GM23248 (cell line): ENCODE measurements at regions not wholly inside any gene's neighbourhood (a gene's known extent, or its start where the extent isn't known, plus 50 kb on each side); places are given as distances from the start of the nearest gene placed in this dataset.

Experiments used
- DNase-seq: peaks from one replicate; pipeline ENCODE4 v3.0.0-alpha.2; 2015
- H2AFZ ChIP-seq: fragments of 200-600 bp; sonication (generic); 2 replicates; pipeline ENCODE4 v1.6.1; 2016; ENCODE audit warnings: antibody characterized with exemption
- H3F3A ChIP-seq: fragments of 200-600 bp; sonication (generic); 2 replicates; pipeline ENCODE4 v1.6.1; 2016; ENCODE audit warnings: mild to moderate bottlenecking, antibody characterized with exemption, mixed run types; ENCODE audit not compliant: insufficient read depth
- H3K27ac ChIP-seq: fragments of 200-600 bp; sonication (generic); 2 replicates; pipeline ENCODE4 v1.5.1; 2016; ENCODE audit warnings: mild to moderate bottlenecking
- H3K27me3 ChIP-seq: fragments of 200-600 bp; sonication (generic); replicated peaks from 2 replicates; pipeline ENCODE4 v1.6.1; 2016; ENCODE audit warnings: mild to moderate bottlenecking; ENCODE audit not compliant: insufficient read depth
- H3K36me3 ChIP-seq: fragments of 200-600 bp; sonication (generic); 2 replicates; pipeline ENCODE4 v1.6.1; 2016; ENCODE audit warnings: low read depth, mild to moderate bottlenecking
- H3K4me1 ChIP-seq: fragments of 200-600 bp; sonication (generic); 2 replicates; pipeline ENCODE4 v1.6.1; 2016; ENCODE audit warnings: mild to moderate bottlenecking; ENCODE audit not compliant: insufficient read depth
- H3K4me2 ChIP-seq: fragments of 200-600 bp; sonication (generic); one replicate; pipeline ENCODE4 v1.6.1; 2016; ENCODE audit warnings: mild to moderate bottlenecking; ENCODE audit not compliant: unreplicated experiment
- H3K4me3 ChIP-seq: fragments of 200-600 bp; sonication (generic); 2 replicates; pipeline ENCODE4 v1.5.1; 2016; ENCODE audit warnings: mild to moderate bottlenecking
- H3K79me2 ChIP-seq: fragments of 200-600 bp; sonication (generic); 2 replicates; pipeline ENCODE4 v1.6.1; 2016; ENCODE audit warnings: mild to moderate bottlenecking; ENCODE audit not compliant: insufficient read depth
- H3K9ac ChIP-seq: fragments of 200-600 bp; sonication (generic); 2 replicates; pipeline ENCODE4 v1.6.1; 2016; ENCODE audit warnings: mild to moderate bottlenecking
- H3K9me2 ChIP-seq: fragments of 200-600 bp; sonication (generic); 2 replicates; pipeline ENCODE4 v1.6.1; 2016; ENCODE audit warnings: mixed run types, mild to moderate bottlenecking, moderate library complexity; ENCODE audit not compliant: insufficient read depth
- H3K9me3 ChIP-seq: fragments of 200-600 bp; sonication (generic); one replicate; pipeline ENCODE4 v1.6.1; 2017; ENCODE audit warnings: low read depth
- H4K20me1 ChIP-seq: fragments of 200-600 bp; sonication (generic); 2 replicates; pipeline ENCODE4 v1.6.0; 2016; ENCODE audit not compliant: insufficient read depth
- EZH2 ChIP-seq: fragments of 200-600 bp; sonication (generic); IDR thresholded peaks from 2 replicates; pipeline ENCODE4 v1.6.1; 2018; ENCODE audit warnings: antibody characterized with exemption, mild to moderate bottlenecking; ENCODE audit not compliant: insufficient read depth, poor library complexity, severe bottlenecking
- EZH2phosphoT487 ChIP-seq: fragments of 200-600 bp; sonication (generic); IDR thresholded peaks from 2 replicates; pipeline ENCODE4 v1.6.1; 2018; ENCODE audit warnings: antibody characterized with exemption, moderate library complexity, mild to moderate bottlenecking, low read depth; ENCODE audit not compliant: insufficient read depth
- WGBS, 2 experiments: methylation state at CpG; one replicate each; pipeline ENCODE4 v1.1.6; 2015 to 2017; ENCODE audit warnings: low lambda C conversion rate in 2 of 2, low coverage in 1 of 2; ENCODE audit errors: missing lambda C conversion rate in 2 of 2; 5-methylcytosine and 5-hydroxymethylcytosine counted together
- in situ Hi-C: fragments of 300-500 bp; cut with MboI; formaldehyde crosslinking; loops from 2 replicates; pipeline ENCODE4 v1.15.0; 2020

DNA sequence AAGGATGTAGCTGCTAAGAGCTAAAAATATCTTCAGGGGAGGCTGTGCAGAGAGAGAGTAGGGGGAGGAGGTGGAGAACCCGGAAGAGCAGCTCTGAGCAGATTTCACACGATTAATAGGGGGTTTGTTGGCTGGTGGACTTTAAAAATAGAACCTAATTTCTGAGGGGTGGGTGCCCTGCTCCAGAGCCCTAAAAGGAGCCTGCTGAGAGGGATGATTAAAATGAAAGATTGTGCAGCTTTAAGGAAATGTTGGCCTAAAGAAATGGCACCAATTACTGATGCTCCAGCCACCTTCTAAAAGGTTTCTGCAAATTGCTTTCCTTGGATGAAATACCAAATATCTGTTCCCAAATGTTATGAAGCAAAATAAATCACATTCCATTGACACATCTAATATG lies 202.8 kb upstream of the BTBD3 start:
- Histone ChIP-seq H3K4me1 (peaks cover 16% of the 10 kb centered on the region), H3K4me2 (no peak overlapping the region), H3K9me3 (no peaks in the 10 kb centered on the region), H3K79me2 (no peaks in the 10 kb centered on the region), H3K9ac (no peak overlapping the region), H3K27me3 (peaks cover 34% of the 10 kb centered on the region), H3K27ac (no peak overlapping the region), H4K20me1 (no peaks in the 10 kb centered on the region), H3K4me3 (no peak overlapping the region), H3F3A (peaks cover 20% of the 10 kb centered on the region), H2AFZ (no peak overlapping the region), H3K36me3 (no peaks in the 10 kb centered on the region), H3K9me2 (no peaks in the 10 kb centered on the region)
- in situ Hi-C loops = no loop called here
- WGBS, 2 experiments = 5 to 15% methylated on average over 2 of the region's 2 CpGs
- no peak for DNase-seq
- no peak for TF ChIP-seq EZH2
- no peak for TF ChIP-seq EZH2phosphoT487

GRCh38 chr20:11716239-11716944 lies 201.3 kb upstream of the BTBD3 start:
- DNase-seq = peak; percentile 82
- Histone ChIP-seq H3F3A (peaks cover 20% of the 10 kb centered on the region), H3K9me2 (no peaks in the 10 kb centered on the region), H3K79me2 (no peaks in the 10 kb centered on the region), H3K4me3 (peak overlapping the region; percentile 39), H3K27me3 (peaks cover 28% of the 10 kb centered on the region), H3K9me3 (no peaks in the 10 kb centered on the region), H3K9ac (peak overlapping the region; percentile 24; the same call in 1 of the 2 replicates), H3K27ac (peak overlapping the region; percentile 38), H3K4me1 (peaks cover 16% of the 10 kb centered on the region), H2AFZ (peak overlapping the region; percentile 25; the same call in 1 of the 2 replicates), H4K20me1 (no peaks in the 10 kb centered on the region), H3K4me2 (peak overlapping the region; percentile 33), H3K36me3 (no peaks in the 10 kb centered on the region)
- in situ Hi-C loops = no loop called here
- no peak for TF ChIP-seq EZH2
- no peak for TF ChIP-seq EZH2phosphoT487
- WGBS, 2 experiments = 4 to 6% methylated on average over 4 of the region's 4 CpGs

DNA sequence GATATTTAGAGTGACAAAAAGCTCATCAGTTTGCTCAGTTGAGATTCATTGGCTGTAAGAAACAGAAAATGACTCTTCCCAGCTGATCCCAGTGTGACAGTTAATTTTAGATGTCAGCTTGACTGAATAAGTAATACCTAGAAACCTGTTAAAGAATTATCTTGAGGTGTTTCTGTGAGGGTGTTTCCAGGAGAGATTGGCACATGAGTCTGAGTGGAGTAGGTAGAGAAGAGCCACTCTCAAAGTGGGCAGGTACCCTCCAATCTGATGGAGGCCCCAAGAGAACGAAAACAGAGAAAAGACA lies 200.8 kb upstream of the BTBD3 start:
- in situ Hi-C loops = no loop called here
- Histone ChIP-seq H3K27me3 (peaks cover 31% of the 10 kb centered on the region), H3K4me2 (peak overlapping the region; percentile 33), H3K36me3 (no peaks in the 10 kb centered on the region), H3K9me3 (no peaks in the 10 kb centered on the region), H3K4me3 (peak overlapping the region; percentile 39; the same call in 1 of the 2 replicates), H3K9me2 (no peaks in the 10 kb centered on the region), H3K27ac (peak overlapping the region; percentile 38; the same call in 1 of the 2 replicates), H2AFZ (no peak overlapping the region), H3K79me2 (no peaks in the 10 kb centered on the region), H3K4me1 (peaks cover 16% of the 10 kb centered on the region), H3K9ac (0 out of 2 replicates have a peak overlapping the region, but pooled peaks have one; percentile 6), H4K20me1 (no peaks in the 10 kb centered on the region), H3F3A (peaks cover 20% of the 10 kb centered on the region)
- TF ChIP-seq EZH2 (no peak), EZH2phosphoT487 (no peak)
- 13 to 42% methylated on average over 1 of the region's 1 CpG for WGBS, 2 experiments
- no peak for DNase-seq

DNA sequence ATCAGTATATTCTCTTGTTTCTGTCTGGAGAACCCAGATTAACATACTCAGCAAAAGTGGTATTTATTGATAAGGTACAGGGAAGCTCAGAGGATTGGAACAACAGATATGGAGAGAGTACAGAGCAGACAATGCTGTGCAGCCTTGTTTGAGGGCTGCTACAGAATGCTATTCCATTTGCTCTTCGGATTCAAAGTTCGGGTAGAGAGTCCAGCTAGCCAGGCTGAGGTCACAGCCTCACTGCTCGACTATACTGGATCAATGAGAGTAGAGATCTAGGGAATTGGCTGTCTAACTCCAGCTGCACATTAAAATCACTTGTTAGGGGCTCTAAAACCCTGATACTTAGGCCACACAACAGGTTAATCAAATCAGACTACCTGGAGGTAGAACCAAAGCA lies 200.1 kb upstream of the BTBD3 start:
- Histone ChIP-seq H3K4me1 (peaks cover 16% of the 10 kb centered on the region), H3K9me3 (no peaks in the 10 kb centered on the region), H3F3A (peaks cover 20% of the 10 kb centered on the region), H3K9me2 (no peaks in the 10 kb centered on the region), H4K20me1 (no peaks in the 10 kb centered on the region), H3K4me2 (no peak overlapping the region), H3K9ac (no peak overlapping the region), H3K4me3 (no peak overlapping the region), H3K79me2 (no peaks in the 10 kb centered on the region), H3K36me3 (no peaks in the 10 kb centered on the region), H2AFZ (no peak overlapping the region), H3K27me3 (peaks cover 29% of the 10 kb centered on the region), H3K27ac (no peak overlapping the region)
- 34 to 55% methylated on average over 3 of the region's 3 CpGs for WGBS, 2 experiments
- TF ChIP-seq EZH2 (no peak), EZH2phosphoT487 (no peak)
- DNase-seq = no peak
- in situ Hi-C loops = no loop called here

DNA sequence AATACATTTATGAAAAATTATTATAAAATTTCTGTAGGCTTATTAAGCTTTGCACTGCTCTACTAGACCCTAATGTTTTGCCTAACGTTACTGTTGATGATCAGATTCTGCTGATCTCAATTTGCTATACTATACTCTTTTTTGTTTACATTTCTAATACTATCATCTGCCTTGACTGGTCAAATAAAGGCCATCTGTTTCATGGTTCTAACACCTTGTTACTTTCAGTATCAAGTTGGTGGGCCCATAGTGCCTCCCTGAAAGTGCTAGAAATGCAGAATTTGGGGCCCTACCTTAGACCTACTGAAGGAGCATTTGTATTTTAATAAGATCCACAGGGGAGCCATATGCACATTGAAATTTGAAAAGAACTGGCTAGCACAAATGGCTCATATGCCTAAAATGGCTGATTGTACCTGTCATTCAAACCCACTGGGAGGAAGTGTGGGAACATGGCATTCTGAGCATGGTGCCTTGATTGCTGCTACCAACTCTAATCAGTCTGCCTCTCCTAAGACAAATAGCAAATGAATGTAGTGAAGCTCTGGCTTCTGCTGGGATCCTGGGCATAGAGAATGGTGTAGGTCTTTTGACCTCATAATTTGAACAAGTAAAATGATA lies 199.1 kb upstream of the BTBD3 start:
- no peak overlapping the region for H3K4me2 ChIP-seq
- no peaks in the 10 kb centered on the region for H3K9me3 ChIP-seq
- H2AFZ ChIP-seq = no peak overlapping the region
- no peak overlapping the region for H3K9ac ChIP-seq
- peaks cover 26% of the 10 kb centered on the region for H3K27me3 ChIP-seq
- TF ChIP-seq EZH2 (no peak), EZH2phosphoT487 (no peak)
- WGBS, 2 experiments = 25 to 48% methylated on average over 1 of the region's 1 CpG
- no peaks in the 10 kb centered on the region for H3K36me3 ChIP-seq
- DNase-seq = no peak
- H4K20me1 ChIP-seq = no peaks in the 10 kb centered on the region
- in situ Hi-C loops = no loop called here
- H3K27ac ChIP-seq = no peak overlapping the region
- H3K4me3 ChIP-seq = no peak overlapping the region
- no peaks in the 10 kb centered on the region for H3K9me2 ChIP-seq
- no peaks in the 10 kb centered on the region for H3K79me2 ChIP-seq
- H3F3A ChIP-seq = peaks cover 20% of the 10 kb centered on the region
- peaks cover 16% of the 10 kb centered on the region for H3K4me1 ChIP-seq
